Right atrium auricular region (tissue), 2 donors: ENCODE measurements at regions not wholly inside any gene's neighbourhood (a gene's known extent, or its start where the extent isn't known, plus 50 kb on each side); places are given as distances from the start of the nearest gene placed in this dataset.
"Not testable (repeated sequence)": the region's sequence is repeated elsewhere in the genome, so short reads cannot be mapped to it uniquely, and the experiment has no call there.

Source experiments
- DNase-seq: peaks from one replicate; pipeline ENCODE4 v3.0.0-alpha.2; 2019; ENCODE audit warnings: low spot score
- H3K27ac ChIP-seq, 2 donors: fragments of 200-600 bp; sonication (generic); 1 replicate in 1 of 2; 2 replicates in 1 of 2; pipeline ENCODE4 v1.5.1; 2016 to 2019
- H3K27me3 ChIP-seq, 2 donors: fragments of 200-600 bp; sonication (generic); one replicate each; pipeline versions ENCODE4 v1.5.1 to v1.6.0; 2017 to 2019
- H3K36me3 ChIP-seq: fragments of 200-600 bp; sonication (generic); one replicate; pipeline ENCODE4 v1.5.1; 2016
- H3K4me1 ChIP-seq, 2 donors: fragments of 200-600 bp; sonication (generic); one replicate each; pipeline versions ENCODE4 v1.5.1 to v1.6.0; 2017 to 2019
- H3K4me3 ChIP-seq, 2 donors: fragments of 200-600 bp; sonication (generic); 1 replicate in 1 of 2; 2 replicates in 1 of 2; pipeline ENCODE4 v1.5.1; 2017 to 2019; ENCODE audit warnings: mild to moderate bottlenecking in 1 of 2, moderate library complexity in 1 of 2
- H3K9me3 ChIP-seq, 2 donors: fragments of 200-600 bp; sonication (generic); one replicate each; pipeline ENCODE4 v1.5.1; 2019
- CTCF ChIP-seq, 2 donors: fragments of 200-600 bp; sonication (generic); IDR thresholded peaks; one replicate each; pipeline ENCODE4 v1.5.1; 2019; ENCODE audit warnings: antibody characterized with exemption in 2 of 2

- DNase-seq, result no peak
- Histone ChIP-seq H3K4me1 (no peaks in the 10 kb centered on the region), H3K9me3 (no peaks in the 10 kb centered on the region), H3K36me3 (no peaks in the 10 kb centered on the region), H3K4me3 (no peak overlapping the region), H3K27me3 (no peaks in the 10 kb centered on the region), H3K27ac (no peak overlapping the region)
- TF ChIP-seq CTCF (IDR thresholded peaks at IDR 0.05), result no peak
These were observed 159.9 kb upstream of the FBXL17 start for GRCh38 chr5:108541836-108542235.

GRCh38 chr5:108536321-108536720 is 154.4 kb upstream of the FBXL17 start:
- no peak for DNase-seq
- Histone ChIP-seq H3K4me1 (peaks cover 0 to 7% of the 10 kb centered on the region in 2 donors), H3K9me3 (no peaks in the 10 kb centered on the region), H3K27me3 (no peaks in the 10 kb centered on the region), H3K4me3 (no peak overlapping the region), H3K27ac (no peak overlapping the region), H3K36me3 (no peaks in the 10 kb centered on the region)
- TF ChIP-seq CTCF (IDR thresholded peaks at IDR 0.05), result no peak

- H3K27me3 ChIP-seq, H3K4me3 ChIP-seq, H3K27ac ChIP-seq, H3K9me3 ChIP-seq, H3K36me3 ChIP-seq, DNase-seq, H3K4me1 ChIP-seq: not testable (repeated sequence)
These were observed 150.2 kb upstream of the FBXL17 start for GRCh38 chr5:108532129-108532445.

- peaks cover 0 to 7% of the 10 kb centered on the region in 2 donors for H3K9me3 ChIP-seq
- DNase-seq, result no peak
- no peak overlapping the region for H3K27ac ChIP-seq
- peaks cover 0 to 7% of the 10 kb centered on the region in 2 donors for H3K4me1 ChIP-seq
- TF ChIP-seq CTCF (IDR thresholded peaks at IDR 0.05), result no peak
- H3K27me3 ChIP-seq, result no peaks in the 10 kb centered on the region
- no peaks in the 10 kb centered on the region for H3K36me3 ChIP-seq
- no peak overlapping the region for H3K4me3 ChIP-seq
These were observed 149.7 kb upstream of the FBXL17 start for GRCh38 chr5:108531367-108532128.

GRCh38 chr5:108530706-108531105 is 148.8 kb upstream of the FBXL17 start:
- DNase-seq, result no peak
- Histone ChIP-seq H3K27me3 (no peaks in the 10 kb centered on the region), H3K27ac (no peak overlapping the region), H3K9me3 (peaks cover 0 to 7% of the 10 kb centered on the region in 2 donors), H3K36me3 (no peaks in the 10 kb centered on the region), H3K4me3 (no peak overlapping the region), H3K4me1 (peaks cover 0 to 7% of the 10 kb centered on the region in 2 donors)
- no peak for TF ChIP-seq CTCF (IDR thresholded peaks at IDR 0.05)

- no peak for TF ChIP-seq CTCF (IDR thresholded peaks at IDR 0.05)
- no peak overlapping the region for H3K4me3 ChIP-seq
- H3K27ac ChIP-seq, result no peak overlapping the region
- H3K9me3 ChIP-seq, result peaks cover 0 to 7% of the 10 kb centered on the region in 2 donors
- peaks cover 0 to 7% of the 10 kb centered on the region in 2 donors for H3K4me1 ChIP-seq
- no peak for DNase-seq
- no peaks in the 10 kb centered on the region for H3K36me3 ChIP-seq
- H3K27me3 ChIP-seq, result no peaks in the 10 kb centered on the region
These were observed 147.5 kb upstream of the FBXL17 start for GRCh38 chr5:108529381-108529780.
